Lower leg skin (tissue), 4 donors: ENCODE measurements at regions not wholly inside any gene's neighbourhood (a gene's known extent, or its start where the extent isn't known, plus 50 kb on each side); places are given as distances from the start of the nearest gene placed in this dataset.

Experiments used
- DNase-seq, 2 donors: peaks; one replicate each; pipeline ENCODE4 v3.0.0-alpha.2; 2019; ENCODE audit warnings: low spot score in 2 of 2
- H3K4me3 ChIP-seq: fragments of 200-600 bp; sonication (generic); 2 replicates; pipeline ENCODE4 v1.5.1; 2017; ENCODE audit warnings: mild to moderate bottlenecking, low read depth; ENCODE audit not compliant: poor library complexity, severe bottlenecking
- CTCF ChIP-seq, 3 donors: fragments of 450-650 bp; IDR thresholded peaks; one replicate each; pipeline ENCODE4 v1.5.1; 2016; ENCODE audit warnings: antibody characterized with exemption in 3 of 3, mild to moderate bottlenecking in 3 of 3, moderate library complexity in 2 of 3
- POLR2A ChIP-seq, 2 donors: fragments of 450-650 bp; IDR thresholded peaks; one replicate each; pipeline ENCODE4 v1.6.1; 2016 to 2017; ENCODE audit warnings: antibody characterized with exemption in 2 of 2, mild to moderate bottlenecking in 1 of 2, moderate library complexity in 1 of 2
- WGBS, 2 donors: methylation state at CpG; one replicate each; pipeline ENCODE4 v1.1.5; 2018; 5-methylcytosine and 5-hydroxymethylcytosine counted together
- intact Hi-C: fragments of 100-400 bp; cut with DNase I; formaldehyde crosslinking; loops from one replicate; pipeline ENCODE4 v1.15.0; 2023; ENCODE audit warnings: low total_unique reads

DNA sequence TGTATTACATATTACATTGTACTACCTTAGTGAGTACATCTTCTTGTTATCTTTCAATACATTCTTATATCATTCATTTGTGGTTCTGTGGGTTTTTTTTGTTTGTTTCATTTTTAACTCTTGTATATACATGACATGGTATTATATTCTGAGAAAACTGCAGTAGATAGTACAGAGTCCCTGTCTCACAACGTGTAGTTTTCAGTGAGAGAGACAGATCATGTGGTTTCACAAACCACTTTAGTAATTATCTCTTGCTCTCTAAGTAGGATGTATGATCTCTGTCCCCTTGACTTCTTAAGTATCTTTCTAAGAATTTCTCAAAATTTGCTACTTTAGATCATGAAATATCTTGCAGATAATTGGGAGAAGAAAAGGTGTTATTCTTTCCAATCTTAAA, 745.9 kb upstream of the CDH9 start:
- intact Hi-C loops: no loop called here
- DNase-seq: no peak
- no peak for TF ChIP-seq CTCF (IDR thresholded peaks at IDR 0.05)
- TF ChIP-seq POLR2A (IDR thresholded peaks at IDR 0.05): no peak
- WGBS, 2 donors: 53 to 70% methylated on average over 1 of the region's 1 CpG
- no peak overlapping the region for H3K4me3 ChIP-seq

- intact Hi-C loops: no loop called here
- 82 to 83% methylated on average over 4 of the region's 4 CpGs for WGBS, 2 donors
- TF ChIP-seq POLR2A (IDR thresholded peaks at IDR 0.05) (no peak), CTCF (IDR thresholded peaks at IDR 0.05) (no peak)
- H3K4me3 ChIP-seq: no peak overlapping the region
- DNase-seq: no peak
These were observed 739.7 kb upstream of the CDH9 start for GRCh38 chr5:27778121-27778520.

GRCh38 chr5:27773636-27774035, 735.2 kb upstream of the CDH9 start:
- H3K4me3 ChIP-seq: no peak overlapping the region
- 55 to 57% methylated on average over 1 of the region's 1 CpG for WGBS, 2 donors
- TF ChIP-seq CTCF (IDR thresholded peaks at IDR 0.05) (no peak), POLR2A (IDR thresholded peaks at IDR 0.05) (no peak)
- no peak for DNase-seq
- intact Hi-C loops: no loop called here

DNA sequence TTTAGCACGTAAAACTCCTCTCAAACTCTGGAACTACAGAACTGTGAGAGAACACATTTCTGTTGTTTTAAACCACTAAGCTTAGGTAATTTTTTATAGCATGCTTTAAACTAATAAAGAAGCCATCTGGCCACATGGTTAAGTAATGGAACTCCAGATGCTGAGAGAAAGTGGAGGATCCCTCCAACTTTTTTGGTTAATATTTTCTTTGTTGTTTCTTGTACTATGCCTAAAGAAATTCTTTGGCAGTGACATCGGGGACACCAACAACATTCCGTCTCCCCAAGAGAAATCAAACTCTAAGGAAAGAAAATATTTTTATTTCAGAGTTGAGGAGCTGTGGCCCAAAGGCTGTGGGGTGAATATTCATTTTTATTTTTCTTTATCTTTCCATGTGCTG, 734.8 kb upstream of the CDH9 start:
- no peak overlapping the region for H3K4me3 ChIP-seq
- 57 to 59% methylated on average over 3 of the region's 3 CpGs for WGBS, 2 donors
- intact Hi-C loops: no loop called here
- no peak for DNase-seq
- no peak for TF ChIP-seq CTCF (IDR thresholded peaks at IDR 0.05)
- TF ChIP-seq POLR2A (IDR thresholded peaks at IDR 0.05): no peak

GRCh38 chr5:27769748-27770402, 731.5 kb upstream of the CDH9 start:
- 76 to 77% methylated on average over 6 of the region's 6 CpGs for WGBS, 2 donors

More at GRCh38 chr5:27769748-27770402, 731.5 kb upstream of the CDH9 start:
- H3K4me3 ChIP-seq: no peak overlapping the region
- DNase-seq: no peak
- TF ChIP-seq POLR2A (IDR thresholded peaks at IDR 0.05) (no peak), CTCF (IDR thresholded peaks at IDR 0.05) (no peak)
- intact Hi-C loops: no loop called here
